ENCODE measurements at regions not wholly inside any gene's neighbourhood (a gene's known extent, or its start where the extent isn't known, plus 50 kb on each side); places are given as distances from the start of the nearest gene placed in this dataset.

DNA sequence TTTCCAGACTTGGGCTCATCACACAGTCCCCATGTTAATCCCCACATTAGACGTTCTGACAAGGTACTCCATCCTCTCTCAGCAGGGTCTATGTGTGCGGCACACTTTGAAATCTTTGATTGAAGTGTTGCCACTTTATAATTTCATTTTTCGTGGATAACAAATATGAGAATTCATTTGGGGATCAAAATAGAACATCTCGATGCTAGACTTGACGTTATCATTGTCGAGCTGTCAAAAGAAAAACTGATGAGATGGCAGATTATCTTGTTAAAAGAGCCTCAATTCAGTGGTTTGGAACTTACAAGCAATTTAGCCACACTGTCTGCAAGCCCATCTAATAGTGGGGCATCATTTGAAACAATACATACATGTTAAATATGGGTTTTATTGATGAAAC, 91.2 kb upstream of the SULT1C3 start:
- Histone ChIP-seq H3K27me3 (ENCODE audit: insufficient read depth, poor library complexity, severe bottlenecking) (peaks cover 15% of the 10 kb centered on the region), H3K9me3 (ENCODE audit: severe bottlenecking) (no peaks in the 10 kb centered on the region), H3K27ac (ENCODE audit: poor library complexity, severe bottlenecking) (no peak overlapping the region), H3K36me3 (ENCODE audit: low read depth) (no peaks in the 10 kb centered on the region), H3K4me1 (ENCODE audit: insufficient read depth, poor library complexity, severe bottlenecking) (no peaks in the 10 kb centered on the region), H3K4me3 (ENCODE audit: severe bottlenecking) (no peak overlapping the region)
- no peak for ATAC-seq (ENCODE audit: low read depth)
- TF ChIP-seq CTCF (IDR thresholded peaks at IDR 0.05; ENCODE audit: poor library complexity, severe bottlenecking) = no peak
- no peak for DNase-seq (ENCODE audit: low spot score)

- no peaks in the 10 kb centered on the region for H3K4me1 ChIP-seq (ENCODE audit: insufficient read depth, poor library complexity, severe bottlenecking)
- H3K27ac ChIP-seq (ENCODE audit: poor library complexity, severe bottlenecking) = no peak overlapping the region
- no peak overlapping the region for H3K4me3 ChIP-seq (ENCODE audit: severe bottlenecking)
- H3K36me3 ChIP-seq (ENCODE audit: low read depth) = no peaks in the 10 kb centered on the region
- no peak for ATAC-seq (ENCODE audit: low read depth)
- DNase-seq (ENCODE audit: low spot score) = no peak
- H3K9me3 ChIP-seq (ENCODE audit: severe bottlenecking) = no peaks in the 10 kb centered on the region
- H3K27me3 ChIP-seq (ENCODE audit: insufficient read depth, poor library complexity, severe bottlenecking) = peaks cover 13% of the 10 kb centered on the region
- TF ChIP-seq CTCF (IDR thresholded peaks at IDR 0.05; ENCODE audit: poor library complexity, severe bottlenecking) = no peak
Observed at GRCh38 chr2:108154366-108155061, 85.3 kb upstream of the SULT1C3 start.

- ATAC-seq (ENCODE audit: low read depth) = no peak
- Histone ChIP-seq H3K4me1 (ENCODE audit: insufficient read depth, poor library complexity, severe bottlenecking) (no peaks in the 10 kb centered on the region), H3K9me3 (ENCODE audit: severe bottlenecking) (no peaks in the 10 kb centered on the region), H3K27me3 (ENCODE audit: insufficient read depth, poor library complexity, severe bottlenecking) (peaks cover 6% of the 10 kb centered on the region), H3K36me3 (ENCODE audit: low read depth) (no peaks in the 10 kb centered on the region), H3K27ac (ENCODE audit: poor library complexity, severe bottlenecking) (no peak overlapping the region), H3K4me3 (ENCODE audit: severe bottlenecking) (no peak overlapping the region)
- DNase-seq (ENCODE audit: low spot score) = no peak
- TF ChIP-seq CTCF (IDR thresholded peaks at IDR 0.05; ENCODE audit: poor library complexity, severe bottlenecking) = no peak
Observed at GRCh38 chr2:108161298-108161697, 78.5 kb upstream of the SULT1C3 start.

GRCh38 chr2:108164318-108164717, 75.5 kb upstream of the SULT1C3 start:
- no peaks in the 10 kb centered on the region for H3K9me3 ChIP-seq (ENCODE audit: severe bottlenecking)
- no peak for TF ChIP-seq CTCF (IDR thresholded peaks at IDR 0.05; ENCODE audit: poor library complexity, severe bottlenecking)
- no peak for ATAC-seq (ENCODE audit: low read depth)
- H3K4me1 ChIP-seq (ENCODE audit: insufficient read depth, poor library complexity, severe bottlenecking) = no peaks in the 10 kb centered on the region
- H3K27ac ChIP-seq (ENCODE audit: poor library complexity, severe bottlenecking) = no peak overlapping the region
- DNase-seq (ENCODE audit: low spot score) = no peak
- H3K36me3 ChIP-seq (ENCODE audit: low read depth) = no peaks in the 10 kb centered on the region
- H3K27me3 ChIP-seq (ENCODE audit: insufficient read depth, poor library complexity, severe bottlenecking) = no peaks in the 10 kb centered on the region
- no peak overlapping the region for H3K4me3 ChIP-seq (ENCODE audit: severe bottlenecking)

DNA sequence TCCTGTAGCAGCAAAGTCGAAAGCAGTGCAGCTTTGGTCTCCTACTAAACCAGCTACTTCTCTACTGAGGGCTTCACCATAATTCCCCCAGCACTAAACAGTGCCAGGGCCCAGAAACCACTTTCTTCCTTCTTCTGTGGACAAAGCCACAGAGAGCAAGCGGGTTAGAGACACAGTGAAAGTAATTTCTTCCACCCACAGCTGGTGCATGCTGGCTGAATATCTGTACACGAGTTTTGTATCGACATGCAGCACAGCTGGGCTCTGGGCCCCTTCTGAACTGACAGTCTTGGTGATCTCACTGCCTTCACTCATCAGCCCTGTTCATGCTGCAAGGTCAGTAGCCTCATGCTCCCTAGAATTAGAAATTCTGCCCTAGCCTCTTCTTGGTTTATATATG, 74.0 kb upstream of the SULT1C3 start:
- H3K4me1 ChIP-seq (ENCODE audit: insufficient read depth, poor library complexity, severe bottlenecking) = no peaks in the 10 kb centered on the region
- ATAC-seq (ENCODE audit: low read depth) (no peak), DNase-seq (ENCODE audit: low spot score) (no peak)
- no peak overlapping the region for H3K4me3 ChIP-seq (ENCODE audit: severe bottlenecking)
- no peaks in the 10 kb centered on the region for H3K27me3 ChIP-seq (ENCODE audit: insufficient read depth, poor library complexity, severe bottlenecking)
- no peak overlapping the region for H3K27ac ChIP-seq (ENCODE audit: poor library complexity, severe bottlenecking)
- H3K36me3 ChIP-seq (ENCODE audit: low read depth) = no peaks in the 10 kb centered on the region
- TF ChIP-seq CTCF (IDR thresholded peaks at IDR 0.05; ENCODE audit: poor library complexity, severe bottlenecking) = no peak
- no peaks in the 10 kb centered on the region for H3K9me3 ChIP-seq (ENCODE audit: severe bottlenecking)
